ENCODE measurements at regions not wholly inside any gene's neighbourhood (a gene's known extent, or its start where the extent isn't known, plus 50 kb on each side); places are given as distances from the start of the nearest gene placed in this dataset.

DNA sequence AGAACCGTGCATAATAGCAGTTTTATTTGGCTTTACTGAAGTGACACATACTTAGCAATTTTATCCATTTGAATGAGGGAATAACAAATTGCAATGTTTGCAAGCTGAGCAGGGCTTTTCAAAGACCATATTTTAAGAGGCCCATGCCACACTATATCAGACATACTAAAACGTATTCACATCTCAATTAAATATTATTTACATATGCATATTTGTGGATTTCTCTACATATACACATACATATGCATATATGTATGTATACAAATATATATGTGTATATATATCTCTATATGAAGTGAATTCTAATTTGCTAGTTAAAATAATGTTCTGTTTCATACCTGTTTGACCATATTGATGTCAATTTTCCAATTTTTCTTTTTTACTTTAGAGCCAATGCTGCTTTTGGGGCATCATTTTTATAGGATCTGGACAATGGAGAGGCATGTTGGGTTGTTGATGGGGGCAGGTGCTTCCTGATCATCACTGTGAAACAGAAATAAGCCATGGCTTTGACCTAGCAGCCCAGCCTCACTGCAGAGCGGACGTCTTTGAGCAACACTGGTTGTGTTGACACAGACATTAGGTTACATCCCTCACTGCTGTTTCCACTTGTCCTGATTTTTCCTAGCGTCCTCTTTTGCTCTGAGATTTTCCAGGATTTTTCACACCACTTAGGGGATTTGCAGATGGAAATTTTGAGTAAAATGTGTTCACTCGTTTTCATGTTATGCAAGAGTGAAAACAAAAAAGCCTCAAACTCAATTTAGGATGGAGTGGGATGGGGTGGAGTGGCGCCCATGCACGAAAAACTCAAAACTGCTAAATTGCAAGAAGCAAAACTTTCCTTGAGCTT is 56.9 kb downstream of the RDH14 start:
- intact Hi-C loops (cut with DNase I), result no loop called here
- DNase-seq (no peak), ATAC-seq (no peak)

DNA sequence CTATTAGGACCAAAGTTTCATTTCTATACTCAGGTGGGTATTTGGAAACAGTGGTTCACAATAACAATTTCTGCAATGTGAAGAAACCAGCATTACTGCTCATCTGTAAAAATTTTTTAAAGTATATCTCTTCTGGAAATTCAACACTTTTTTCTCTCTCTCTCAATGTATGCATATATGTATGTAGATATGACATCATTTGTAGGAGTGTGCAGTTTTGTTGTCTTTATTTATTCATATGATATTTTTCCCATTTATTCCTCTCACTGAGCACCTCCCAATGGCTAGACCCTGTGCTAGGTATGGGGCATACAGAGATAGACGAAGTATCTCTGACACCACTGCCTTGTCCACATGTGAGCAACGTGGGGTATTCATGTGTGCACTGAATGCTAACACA is 58.3 kb downstream of the RDH14 start:
- DNase-seq (no peak), ATAC-seq (no peak)
- intact Hi-C loops (cut with DNase I), result no loop called here

DNA sequence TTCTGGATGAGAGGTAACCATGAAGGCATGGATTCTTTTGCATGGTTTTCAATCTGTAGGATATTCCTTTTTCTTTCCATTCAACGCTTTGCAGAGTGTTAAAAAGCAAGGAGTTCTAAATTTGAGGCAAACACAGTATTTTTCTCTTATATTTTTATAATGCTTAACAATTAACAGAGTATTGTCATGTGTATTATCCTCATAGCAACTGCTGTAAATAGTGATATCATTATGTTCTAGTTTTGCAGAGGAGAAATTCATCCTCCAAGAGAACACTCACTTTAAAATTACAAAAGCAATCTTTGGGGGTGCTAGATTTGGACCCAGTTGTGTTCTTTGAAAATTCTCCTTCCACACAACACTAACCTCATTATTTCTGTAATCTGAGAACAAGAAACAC is 58.7 kb downstream of the RDH14 start:
- DNase-seq (no peak), ATAC-seq (no peak)
- intact Hi-C loops (cut with DNase I), result no loop called here

DNA sequence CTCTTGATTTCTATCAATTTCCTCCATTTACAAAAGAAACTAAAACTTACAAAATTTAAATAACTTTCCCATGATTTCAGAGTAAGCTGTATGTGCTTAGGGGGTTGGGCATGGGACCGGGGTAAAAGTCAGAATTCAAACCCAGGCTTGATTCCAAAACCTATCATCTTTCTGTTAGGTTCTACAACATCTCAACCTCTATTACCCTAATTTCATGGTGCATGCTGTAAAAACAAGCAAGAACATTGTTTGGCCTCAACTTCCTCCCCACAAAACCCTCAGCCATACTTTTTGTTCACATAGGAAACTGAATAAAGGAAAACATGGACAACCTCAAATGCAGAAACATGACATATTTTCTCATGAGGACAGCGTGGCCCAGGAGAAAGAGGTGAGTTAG is 59.3 kb downstream of the RDH14 start:
- DNase-seq (no peak), ATAC-seq (no peak)
- intact Hi-C loops (cut with DNase I), result no loop called here

DNA sequence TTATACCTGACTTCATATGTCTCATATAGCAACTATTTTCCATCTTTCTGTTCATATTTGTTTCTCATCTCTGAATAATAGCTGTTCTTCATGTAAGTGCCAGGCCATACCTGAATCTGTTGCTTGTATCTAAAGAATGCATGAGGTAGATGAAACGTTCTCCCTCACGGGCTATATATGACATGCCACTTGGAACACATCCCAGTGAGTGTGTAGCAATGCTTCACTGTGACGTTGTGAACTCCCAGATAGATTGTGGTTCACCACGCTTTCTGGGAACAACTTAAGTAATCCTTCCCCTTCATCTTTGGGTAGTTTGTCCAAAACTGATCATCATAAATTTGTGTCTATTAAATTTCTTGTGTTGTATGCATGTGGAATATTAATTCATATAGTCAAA is 60.1 kb downstream of the RDH14 start:
- intact Hi-C loops (cut with DNase I), result no loop called here
- peak in 1 of 2 donors; percentile 46 for ATAC-seq
- no peak for DNase-seq

DNA sequence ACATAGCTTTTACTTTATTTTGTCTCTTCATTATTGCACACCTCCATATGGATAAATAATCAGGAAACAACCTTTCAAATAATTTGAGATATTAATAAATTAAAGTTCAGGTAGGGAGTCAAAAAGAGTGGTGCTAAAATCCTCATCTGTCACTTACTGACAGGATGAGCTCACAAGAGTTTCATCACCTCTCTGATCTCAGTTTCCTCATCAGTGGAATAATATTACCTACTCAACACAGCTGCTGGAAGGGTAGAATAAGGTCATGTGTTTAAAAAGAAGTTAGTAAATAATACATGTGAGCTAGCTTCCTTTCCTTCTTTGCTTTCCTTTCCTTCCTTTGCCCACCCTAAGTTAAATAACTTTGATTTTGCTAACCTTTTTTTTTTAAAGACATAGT is 61.9 kb downstream of the RDH14 start:
- intact Hi-C loops (cut with DNase I), result no loop called here
- DNase-seq, result no peak
- peak in 1 of 2 donors; percentile 76 for ATAC-seq

DNA sequence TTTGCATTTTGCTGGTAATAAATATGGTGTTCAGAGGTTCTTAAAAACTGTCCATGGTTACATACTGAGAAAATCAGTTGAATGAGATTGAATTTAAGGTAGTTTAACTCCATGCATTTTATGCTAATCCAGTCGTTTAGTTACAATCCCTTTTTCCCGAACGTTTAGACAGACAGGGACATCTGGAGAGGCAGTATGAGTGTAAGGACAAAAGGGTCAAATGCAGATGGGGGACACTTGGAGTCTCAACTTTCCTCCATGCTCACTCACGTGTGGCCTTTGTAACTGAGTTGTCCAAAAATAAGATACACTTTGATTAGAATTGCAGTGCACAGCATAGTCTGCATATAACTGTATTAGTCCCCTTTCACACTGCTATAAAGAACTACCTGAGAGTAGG is 63.9 kb downstream of the RDH14 start:
- intact Hi-C loops (cut with DNase I), result no loop called here
- ATAC-seq, result no peak
- DNase-seq, result no peak

DNA sequence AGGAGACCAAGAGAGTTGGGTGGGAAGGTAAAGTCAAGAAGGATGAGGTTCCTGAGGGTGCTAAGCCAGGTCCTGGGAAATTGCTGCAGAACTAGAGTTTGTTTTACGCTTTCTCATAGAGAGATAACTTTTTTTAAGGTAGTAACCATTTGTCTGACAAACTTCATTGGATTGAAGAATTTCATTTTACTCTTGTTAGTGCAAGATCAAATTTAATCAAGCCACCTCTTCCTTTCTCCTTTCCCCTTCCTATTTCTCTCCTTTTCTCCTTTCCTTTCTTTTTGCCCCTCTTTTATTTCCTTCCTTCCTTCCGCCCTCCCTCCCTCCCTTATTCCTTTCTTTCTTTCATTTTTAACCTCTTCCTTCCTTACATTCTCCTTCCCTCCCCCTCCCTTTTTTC is 65.4 kb downstream of the RDH14 start:
- DNase-seq (no peak), ATAC-seq (no peak)
- intact Hi-C loops (cut with DNase I), result no loop called here

DNA sequence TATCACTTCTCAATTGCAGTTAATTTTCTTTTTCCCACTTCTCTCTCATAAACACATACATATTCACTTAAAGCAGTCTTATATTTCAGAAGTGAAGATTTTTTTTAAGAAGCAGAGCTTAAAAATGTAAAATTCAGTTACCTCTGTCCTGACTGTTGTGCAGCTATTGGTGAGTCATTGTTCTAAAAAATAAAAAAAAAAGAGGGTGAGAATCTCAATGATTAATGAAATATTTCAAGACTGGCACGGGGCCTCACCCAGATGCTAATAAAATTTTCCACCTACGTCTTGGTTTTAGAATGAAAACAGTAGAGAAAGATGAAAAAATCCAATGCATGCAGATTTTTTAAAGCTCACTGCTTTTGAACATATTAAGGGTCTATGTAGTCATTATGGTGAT is 67.7 kb downstream of the RDH14 start:
- DNase-seq, result no peak
- intact Hi-C loops (cut with DNase I), result no loop called here
- ATAC-seq, result peak in 1 of 2 donors; percentile 68

DNA sequence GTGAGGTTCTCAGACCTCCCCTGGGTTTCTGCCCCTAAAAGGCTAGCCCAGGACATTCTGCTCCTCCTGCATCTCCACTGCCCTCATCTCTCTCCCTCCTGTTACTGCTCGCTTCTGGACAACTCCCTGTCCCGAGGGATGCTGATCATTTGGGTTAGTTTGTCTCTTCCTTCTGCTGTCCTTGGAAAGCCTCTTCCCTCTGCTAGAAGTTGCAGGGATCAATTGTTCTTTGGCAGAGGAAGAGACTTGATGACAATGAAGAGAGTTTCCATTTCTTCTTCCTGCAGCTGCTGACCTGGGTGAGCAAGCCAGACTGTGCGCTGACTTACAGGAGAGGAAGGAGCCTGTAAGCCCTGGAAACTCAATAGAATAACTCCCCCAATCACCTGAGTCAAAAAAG is 68.9 kb downstream of the RDH14 start:
- DNase-seq (no peak), ATAC-seq (no peak)
- intact Hi-C loops (cut with DNase I), result no loop called here

DNA sequence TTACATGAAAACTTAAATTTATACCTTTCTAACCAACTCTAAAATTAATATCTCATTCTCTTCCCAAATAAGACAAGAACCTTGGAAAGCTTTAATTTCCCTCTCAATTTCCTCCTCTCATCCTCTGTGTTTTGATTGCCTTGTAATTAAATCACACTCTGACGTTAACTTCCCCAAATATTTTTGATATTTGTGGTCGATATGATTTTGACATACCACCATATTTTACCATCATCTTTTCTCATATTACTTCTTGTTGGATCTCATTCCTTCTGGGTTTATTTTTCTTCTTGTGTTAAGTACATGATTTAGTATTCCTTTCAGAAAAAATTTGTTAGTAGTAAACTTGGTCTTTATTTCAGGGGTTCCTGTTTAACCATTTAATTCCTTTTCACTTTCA is 69.6 kb downstream of the RDH14 start:
- intact Hi-C loops (cut with DNase I), result no loop called here
- ATAC-seq (no peak), DNase-seq (no peak)

DNA sequence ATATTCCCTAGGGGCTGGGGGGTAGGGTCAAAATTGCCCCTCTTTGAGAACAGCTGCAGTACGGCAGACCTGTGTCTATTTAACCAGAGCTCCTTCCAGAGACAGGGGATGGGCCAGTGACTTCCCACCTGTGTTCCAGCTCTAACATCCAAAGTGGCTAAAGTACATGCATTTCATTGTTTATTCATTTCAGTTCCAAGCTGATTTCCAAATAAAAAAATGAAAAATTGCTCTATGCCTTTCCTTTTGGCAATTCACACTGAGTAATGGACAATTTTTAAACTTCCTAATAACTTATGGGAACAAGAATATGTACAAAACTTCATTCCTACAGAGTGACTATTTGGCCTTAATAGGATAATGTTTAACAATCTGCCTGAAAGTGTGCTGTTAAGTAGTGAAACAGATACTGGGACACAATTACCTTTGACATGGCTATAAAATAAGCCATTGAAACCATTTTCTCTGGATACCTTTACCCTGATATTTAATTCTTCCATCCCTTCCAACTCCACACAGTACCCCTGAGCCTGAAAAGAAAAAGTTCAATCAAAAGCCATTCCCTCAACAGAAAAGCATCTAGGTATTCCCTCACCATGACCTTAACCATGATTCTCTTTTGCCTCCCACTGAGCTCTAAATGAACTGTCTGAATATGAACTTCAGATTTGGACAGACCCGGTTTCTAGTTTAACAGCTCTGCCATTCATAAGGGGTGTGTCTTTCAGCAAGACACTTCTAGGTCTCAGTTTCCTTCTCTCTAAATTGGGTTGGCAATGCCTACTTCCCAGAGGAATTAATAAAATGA is 73.1 kb downstream of the RDH14 start:
- intact Hi-C loops (cut with DNase I), result no loop called here
- DNase-seq (no peak), ATAC-seq (no peak)

DNA sequence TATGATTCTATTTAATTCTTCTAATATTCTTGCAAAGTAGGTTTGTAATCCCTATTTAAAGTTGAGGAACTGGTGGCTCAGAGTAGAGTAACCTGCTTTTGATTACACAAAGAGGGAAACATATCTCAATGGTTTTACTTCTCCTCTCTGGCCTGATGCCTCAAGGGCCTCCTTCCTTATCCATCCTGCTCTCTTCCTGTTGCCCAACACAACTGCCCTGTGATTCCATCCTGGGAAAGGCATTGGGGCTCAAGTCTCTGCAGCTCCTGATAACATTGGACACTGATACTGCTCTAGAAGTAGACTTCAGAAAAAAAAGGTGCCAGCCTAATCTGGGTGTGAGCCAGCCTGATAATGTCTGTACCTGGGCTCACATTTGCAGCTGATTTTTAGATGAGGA is 75.8 kb downstream of the RDH14 start:
- no peak for DNase-seq
- ATAC-seq, result no peak
- intact Hi-C loops (cut with DNase I), result no loop called here

DNA sequence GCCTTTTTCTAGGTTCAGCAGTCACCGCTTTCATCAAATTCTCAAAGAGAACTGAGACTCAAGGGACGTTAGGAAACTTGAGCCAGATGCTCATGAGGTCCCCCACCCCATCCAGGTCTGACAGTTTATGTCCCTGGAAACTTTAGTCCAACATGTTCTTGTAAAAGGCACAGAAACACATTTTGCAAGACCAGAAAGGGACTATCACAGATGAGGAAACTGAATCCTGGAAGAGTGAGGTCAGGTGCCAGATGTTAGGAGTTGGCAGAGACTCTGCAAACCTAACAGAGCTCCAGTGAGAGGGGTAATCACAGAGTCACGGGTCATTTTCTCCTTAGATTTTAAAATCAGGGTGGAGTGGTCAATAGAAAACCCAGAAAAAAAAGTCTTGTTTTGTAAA is 76.6 kb downstream of the RDH14 start:
- DNase-seq (no peak), ATAC-seq (no peak)
- intact Hi-C loops (cut with DNase I), result no loop called here

DNA sequence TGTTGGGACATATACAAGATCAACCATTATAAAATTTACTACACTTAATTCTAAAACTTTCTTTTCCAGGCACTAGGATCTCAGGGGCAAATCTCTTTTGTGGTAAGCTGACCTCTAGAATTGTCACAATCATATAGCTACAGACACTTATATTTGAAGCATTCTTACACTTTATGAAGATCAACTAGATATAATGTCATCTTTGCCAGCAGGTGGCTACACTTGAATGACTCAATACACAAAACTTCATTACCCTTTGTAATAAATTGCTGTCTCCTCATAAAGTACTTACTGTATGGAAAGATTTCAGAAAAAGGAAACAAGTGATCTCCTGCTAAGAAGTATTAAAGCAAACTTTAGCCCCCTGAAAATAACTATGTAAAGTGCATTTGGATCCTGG is 77.8 kb downstream of the RDH14 start:
- DNase-seq, result no peak
- intact Hi-C loops (cut with DNase I), result no loop called here
- no peak for ATAC-seq

DNA sequence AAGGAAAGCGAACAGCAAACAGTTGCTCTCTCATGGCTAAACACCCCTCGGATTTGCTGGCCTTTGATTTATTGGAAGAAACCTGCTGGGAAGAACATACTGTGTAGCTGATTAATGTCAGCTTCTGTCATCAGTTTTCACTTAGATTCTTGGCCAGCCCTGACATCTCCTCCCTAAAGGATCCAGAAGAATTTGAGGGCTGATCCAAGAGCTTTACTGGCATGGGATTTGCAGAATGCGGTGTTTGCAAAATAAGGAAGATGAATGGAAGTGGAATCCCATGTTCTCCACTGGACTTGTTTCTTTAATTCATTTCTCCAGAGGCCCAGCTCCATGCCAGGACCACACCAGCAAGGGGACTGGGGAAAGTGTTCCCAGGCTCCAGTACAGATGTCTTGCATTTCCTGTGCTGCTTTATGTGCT is 80.5 kb downstream of the RDH14 start:
- DNase-seq, result no peak
- peak; percentile 80 to 88 for ATAC-seq
- intact Hi-C loops (cut with DNase I), result no loop called here

DNA sequence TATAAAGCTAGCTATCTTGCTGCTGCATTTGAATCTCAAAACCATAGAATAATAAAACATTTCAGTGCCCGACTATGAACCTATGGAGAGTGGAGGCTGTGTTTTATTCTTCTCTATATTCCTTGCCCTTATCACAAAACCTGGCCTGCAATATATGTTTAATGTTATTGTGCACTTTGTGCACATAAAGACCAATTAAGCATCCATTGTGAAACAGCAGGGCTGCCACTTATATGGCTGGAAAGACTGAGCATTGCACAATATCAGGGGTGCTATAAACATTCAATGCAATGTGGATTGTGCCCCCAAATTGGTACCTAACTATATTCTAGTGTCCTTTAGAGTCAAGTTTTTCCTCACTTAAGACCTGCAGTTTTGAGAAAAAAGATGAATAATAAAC is 83.2 kb downstream of the RDH14 start:
- no peak for DNase-seq
- intact Hi-C loops (cut with DNase I), result no loop called here
- no peak for ATAC-seq

DNA sequence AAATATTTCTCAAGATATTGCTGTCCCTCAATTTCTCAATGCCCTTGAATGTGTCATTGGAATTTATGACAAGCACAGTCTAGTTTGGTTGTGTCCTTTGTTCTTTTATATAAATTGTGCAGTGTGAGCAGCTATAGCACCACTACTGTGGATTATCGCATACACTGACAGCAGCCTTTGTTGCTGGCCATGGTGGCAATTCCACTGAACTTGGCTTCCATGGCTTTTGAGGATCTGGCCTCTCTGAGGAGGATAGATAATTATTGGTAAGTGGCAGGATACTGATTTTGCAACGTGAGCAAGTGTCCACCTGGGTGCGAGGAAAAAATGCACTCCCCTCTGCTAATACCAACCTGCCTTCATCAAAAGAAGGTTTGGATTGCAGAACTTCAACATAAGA is 84.0 kb downstream of the RDH14 start:
- ATAC-seq (no peak), DNase-seq (no peak)
- intact Hi-C loops (cut with DNase I), result no loop called here

DNA sequence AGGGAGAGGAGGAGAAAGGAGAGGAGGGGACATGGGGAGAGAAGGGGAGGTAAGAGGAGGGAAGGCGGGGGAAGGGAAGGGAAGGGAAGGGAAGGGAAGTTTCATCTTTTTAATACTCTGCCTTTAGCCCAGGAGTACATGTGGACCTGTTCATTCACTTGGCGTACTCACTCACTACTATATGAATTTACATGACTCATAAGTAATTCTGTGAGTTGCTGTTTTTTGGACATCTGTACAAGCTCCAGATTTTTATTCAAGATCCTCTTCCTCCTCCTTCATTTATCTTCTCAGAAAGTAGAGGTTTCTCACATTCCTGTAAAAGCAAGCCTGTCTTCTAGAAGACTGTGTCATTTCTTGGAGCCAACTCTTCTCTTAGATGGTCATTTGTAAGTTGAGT is 84.6 kb downstream of the RDH14 start:
- ATAC-seq, result no peak
- intact Hi-C loops (cut with DNase I), result no loop called here
- no peak for DNase-seq

DNA sequence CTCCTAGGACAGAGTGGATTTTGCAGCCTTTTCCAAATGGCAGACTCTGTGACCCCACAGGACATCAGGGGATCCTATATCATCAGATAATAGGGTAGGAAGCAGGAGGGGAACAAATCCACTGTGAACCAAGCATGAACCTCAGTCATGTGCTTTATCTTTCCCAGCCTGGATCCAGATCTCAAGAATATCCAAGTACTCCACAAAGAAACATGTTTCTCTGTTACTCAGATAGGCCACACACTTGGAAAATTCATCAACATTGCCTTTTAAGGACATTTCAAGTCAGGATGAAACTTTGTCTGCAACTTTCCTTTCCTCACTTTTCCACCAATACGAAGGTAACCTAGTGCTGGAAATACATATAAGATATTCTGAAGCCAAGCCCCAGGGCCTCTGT is 85.8 kb downstream of the RDH14 start:
- no peak for ATAC-seq
- DNase-seq, result no peak
- intact Hi-C loops (cut with DNase I), result no loop called here

Measured in left cardiac atrium (tissue), 4 donors.